HL-60 (cell line): ENCODE measurements at regions not wholly inside any gene's neighbourhood (a gene's known extent, or its start where the extent isn't known, plus 50 kb on each side); places are given as distances from the start of the nearest gene placed in this dataset.

ENCODE experiments used
- DNase-seq, 2 experiments: peaks; one replicate each; pipeline ENCODE4 v3.0.0-alpha.2; 2010 to 2020; ENCODE audit warnings: low read depth in 1 of 2, low spot score in 1 of 2
- H3K27ac ChIP-seq: fragments of 250-450 bp; sonication (Bioruptor Pico); replicated peaks from 2 replicates; pipeline ENCODE4 v1.5.1; 2020; ENCODE audit warnings: mild to moderate bottlenecking, moderate library complexity
- H3K27me3 ChIP-seq: fragments of 250-450 bp; sonication (Bioruptor Pico); 2 replicates; pipeline ENCODE4 v1.5.1; 2021; ENCODE audit warnings: mild to moderate bottlenecking, moderate library complexity; ENCODE audit not compliant: insufficient read depth, poor library complexity, severe bottlenecking
- H3K4me3 ChIP-seq: replicated peaks from 2 replicates; pipeline ENCODE4 v1.5.1; 2011; ENCODE audit warnings: mild to moderate bottlenecking, control low read depth, low read length; ENCODE audit not compliant: insufficient read depth
- GABPA ChIP-seq: IDR thresholded peaks from 2 replicates; pipeline ENCODE4 v1.6.1; 2012; ENCODE audit warnings: low read depth
- POLR2AphosphoS5 ChIP-seq: IDR thresholded peaks from 2 replicates; pipeline ENCODE4 v1.6.1; 2012; ENCODE audit warnings: low read depth
- SPI1 ChIP-seq: IDR thresholded peaks from 2 replicates; pipeline ENCODE4 v1.6.1; 2012; ENCODE audit warnings: low read depth, mild to moderate bottlenecking, borderline replicate concordance
- TF ChIP-seq, protein P1 (sequence below): IDR thresholded peaks from one replicate; pipeline ENCODE4 v1.5.1; 2011; ENCODE audit warnings: low read length, control low read depth, inconsistent platforms; ENCODE audit not compliant: insufficient read depth
- TF ChIP-seq, protein P2 (sequence below): IDR thresholded peaks from 2 replicates; pipeline ENCODE4 v1.6.1; 2012; ENCODE audit warnings: low read depth; ENCODE audit not compliant: insufficient replicate concordance

DNA sequence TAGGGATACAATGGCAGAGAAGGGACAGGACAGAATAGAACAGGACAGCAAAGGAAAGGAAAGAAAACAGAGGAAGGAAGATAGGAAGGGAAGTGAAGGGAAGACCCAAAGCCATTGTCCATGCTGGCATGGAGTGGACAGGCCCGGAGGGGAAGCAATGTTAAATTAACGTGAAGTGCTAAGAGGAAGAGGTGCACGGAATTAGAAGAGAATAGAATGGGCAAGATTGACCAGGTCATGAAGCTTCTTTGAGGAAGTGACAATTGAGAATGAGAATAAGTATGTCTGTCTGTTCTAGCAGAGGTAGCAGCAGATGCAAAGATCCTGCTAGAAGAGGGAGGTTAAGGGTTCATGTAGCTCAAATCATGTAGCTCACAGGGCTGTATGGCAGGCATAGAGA is 117.2 kb downstream of the MAF start:
- Histone ChIP-seq H3K27me3 (no peaks in the 10 kb centered on the region), H3K27ac (no peak overlapping the region), H3K4me3 (no peak overlapping the region)
- no peak for DNase-seq
- TF ChIP-seq, protein P1, sequence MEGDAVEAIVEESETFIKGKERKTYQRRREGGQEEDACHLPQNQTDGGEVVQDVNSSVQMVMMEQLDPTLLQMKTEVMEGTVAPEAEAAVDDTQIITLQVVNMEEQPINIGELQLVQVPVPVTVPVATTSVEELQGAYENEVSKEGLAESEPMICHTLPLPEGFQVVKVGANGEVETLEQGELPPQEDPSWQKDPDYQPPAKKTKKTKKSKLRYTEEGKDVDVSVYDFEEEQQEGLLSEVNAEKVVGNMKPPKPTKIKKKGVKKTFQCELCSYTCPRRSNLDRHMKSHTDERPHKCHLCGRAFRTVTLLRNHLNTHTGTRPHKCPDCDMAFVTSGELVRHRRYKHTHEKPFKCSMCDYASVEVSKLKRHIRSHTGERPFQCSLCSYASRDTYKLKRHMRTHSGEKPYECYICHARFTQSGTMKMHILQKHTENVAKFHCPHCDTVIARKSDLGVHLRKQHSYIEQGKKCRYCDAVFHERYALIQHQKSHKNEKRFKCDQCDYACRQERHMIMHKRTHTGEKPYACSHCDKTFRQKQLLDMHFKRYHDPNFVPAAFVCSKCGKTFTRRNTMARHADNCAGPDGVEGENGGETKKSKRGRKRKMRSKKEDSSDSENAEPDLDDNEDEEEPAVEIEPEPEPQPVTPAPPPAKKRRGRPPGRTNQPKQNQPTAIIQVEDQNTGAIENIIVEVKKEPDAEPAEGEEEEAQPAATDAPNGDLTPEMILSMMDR, result no peak
- no peak for TF ChIP-seq GABPA
- TF ChIP-seq SPI1, result no peak
- TF ChIP-seq, protein P2, sequence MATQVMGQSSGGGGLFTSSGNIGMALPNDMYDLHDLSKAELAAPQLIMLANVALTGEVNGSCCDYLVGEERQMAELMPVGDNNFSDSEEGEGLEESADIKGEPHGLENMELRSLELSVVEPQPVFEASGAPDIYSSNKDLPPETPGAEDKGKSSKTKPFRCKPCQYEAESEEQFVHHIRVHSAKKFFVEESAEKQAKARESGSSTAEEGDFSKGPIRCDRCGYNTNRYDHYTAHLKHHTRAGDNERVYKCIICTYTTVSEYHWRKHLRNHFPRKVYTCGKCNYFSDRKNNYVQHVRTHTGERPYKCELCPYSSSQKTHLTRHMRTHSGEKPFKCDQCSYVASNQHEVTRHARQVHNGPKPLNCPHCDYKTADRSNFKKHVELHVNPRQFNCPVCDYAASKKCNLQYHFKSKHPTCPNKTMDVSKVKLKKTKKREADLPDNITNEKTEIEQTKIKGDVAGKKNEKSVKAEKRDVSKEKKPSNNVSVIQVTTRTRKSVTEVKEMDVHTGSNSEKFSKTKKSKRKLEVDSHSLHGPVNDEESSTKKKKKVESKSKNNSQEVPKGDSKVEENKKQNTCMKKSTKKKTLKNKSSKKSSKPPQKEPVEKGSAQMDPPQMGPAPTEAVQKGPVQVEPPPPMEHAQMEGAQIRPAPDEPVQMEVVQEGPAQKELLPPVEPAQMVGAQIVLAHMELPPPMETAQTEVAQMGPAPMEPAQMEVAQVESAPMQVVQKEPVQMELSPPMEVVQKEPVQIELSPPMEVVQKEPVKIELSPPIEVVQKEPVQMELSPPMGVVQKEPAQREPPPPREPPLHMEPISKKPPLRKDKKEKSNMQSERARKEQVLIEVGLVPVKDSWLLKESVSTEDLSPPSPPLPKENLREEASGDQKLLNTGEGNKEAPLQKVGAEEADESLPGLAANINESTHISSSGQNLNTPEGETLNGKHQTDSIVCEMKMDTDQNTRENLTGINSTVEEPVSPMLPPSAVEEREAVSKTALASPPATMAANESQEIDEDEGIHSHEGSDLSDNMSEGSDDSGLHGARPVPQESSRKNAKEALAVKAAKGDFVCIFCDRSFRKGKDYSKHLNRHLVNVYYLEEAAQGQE, result no peak
- TF ChIP-seq POLR2AphosphoS5, result no peak

DNA sequence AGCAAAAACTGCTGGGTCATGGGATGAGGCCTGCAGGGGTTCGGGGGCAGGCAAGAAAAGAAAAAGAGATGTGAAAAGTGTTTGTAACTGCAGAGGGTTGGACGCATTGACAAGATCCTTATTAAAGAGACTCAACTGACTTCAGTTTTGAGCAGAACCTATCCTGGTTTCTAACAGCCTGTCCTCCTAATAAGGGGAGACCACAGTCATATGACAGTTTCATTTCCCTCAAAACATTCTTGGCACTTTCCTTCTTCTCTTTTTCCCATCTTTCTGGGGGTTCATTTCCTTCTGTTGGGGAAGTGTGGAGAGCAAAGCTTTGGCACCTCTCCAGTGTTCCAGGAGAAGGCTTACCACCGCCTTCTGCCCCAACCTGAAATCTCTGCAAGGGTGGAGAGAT is 118.5 kb downstream of the MAF start:
- H3K4me3 ChIP-seq, result no peak overlapping the region
- TF ChIP-seq GABPA (no peak), SPI1 (no peak), POLR2AphosphoS5 (no peak)
- TF ChIP-seq, protein P1, result no peak
- TF ChIP-seq, protein P2, result no peak
- no peak for DNase-seq
- H3K27me3 ChIP-seq, result no peaks in the 10 kb centered on the region
- no peak overlapping the region for H3K27ac ChIP-seq

DNA sequence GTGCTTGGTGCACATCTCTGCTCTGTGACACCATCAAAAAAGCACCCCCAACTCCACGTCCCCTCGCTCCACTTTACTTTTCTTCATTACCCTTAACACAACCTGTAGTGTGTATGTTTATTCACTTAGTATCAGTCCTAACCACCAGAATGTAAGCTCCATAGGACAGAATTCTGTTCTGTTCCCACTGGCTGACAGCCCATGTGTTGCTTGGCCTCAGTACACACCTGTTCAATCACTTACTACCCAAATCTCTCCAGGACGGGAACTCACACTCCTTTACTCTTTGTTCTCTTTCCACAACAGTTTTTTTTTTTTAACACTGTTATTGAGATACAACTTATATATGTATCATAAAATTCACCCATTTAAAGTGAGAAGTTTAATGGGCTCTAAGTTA is 119.6 kb downstream of the MAF start:
- H3K27ac ChIP-seq, result no peak overlapping the region
- H3K27me3 ChIP-seq, result no peaks in the 10 kb centered on the region
- H3K4me3 ChIP-seq, result no peak overlapping the region
- DNase-seq, result no peak
- TF ChIP-seq SPI1 (no peak), POLR2AphosphoS5 (no peak), GABPA (no peak)
- TF ChIP-seq, protein P2, result no peak
- TF ChIP-seq, protein P1, result no peak
